ENCODE measurements at regions not wholly inside any gene's neighbourhood (a gene's known extent, or its start where the extent isn't known, plus 50 kb on each side); places are given as distances from the start of the nearest gene placed in this dataset.

- DNase-seq = no peak
Observed at GRCh38 chr5:12277504-12278192, 373.4 kb upstream of the CTNND2 start.

- DNase-seq = no peak
Observed at GRCh38 chr5:12274236-12274635, 370.0 kb upstream of the CTNND2 start.

- no peak for DNase-seq
Observed at GRCh38 chr5:12272389-12272788, 368.1 kb upstream of the CTNND2 start.

GRCh38 chr5:12270914-12271313 is 366.7 kb upstream of the CTNND2 start:
- DNase-seq = no peak

- DNase-seq = no peak
Observed at GRCh38 chr5:12269164-12269563, 364.9 kb upstream of the CTNND2 start.

- no peak for DNase-seq
Observed at GRCh38 chr5:12258549-12258948, 354.3 kb upstream of the CTNND2 start.

- DNase-seq = no peak
Observed at GRCh38 chr5:12250454-12250853, 346.2 kb upstream of the CTNND2 start.

GRCh38 chr5:12248831-12249230 is 344.6 kb upstream of the CTNND2 start:
- no peak for DNase-seq

- no peak for DNase-seq
Observed at GRCh38 chr5:12246036-12246435, 341.8 kb upstream of the CTNND2 start.

GRCh38 chr5:12245429-12245828 is 341.2 kb upstream of the CTNND2 start:
- no peak for DNase-seq

- DNase-seq = no peak
Observed at GRCh38 chr5:12242950-12243888, 339.0 kb upstream of the CTNND2 start.

- no peak for DNase-seq
Observed at GRCh38 chr5:12237837-12238575, 333.8 kb upstream of the CTNND2 start.

- no peak for DNase-seq
Observed at GRCh38 chr5:12230659-12231058, 326.4 kb upstream of the CTNND2 start.

- DNase-seq = no peak
Observed at GRCh38 chr5:12217039-12217438, 312.8 kb upstream of the CTNND2 start.

GRCh38 chr5:12214267-12215015 is 310.2 kb upstream of the CTNND2 start:
- DNase-seq = no peak

GRCh38 chr5:12208366-12209100 is 304.3 kb upstream of the CTNND2 start:
- DNase-seq = no peak

- DNase-seq = no peak
Observed at GRCh38 chr5:12204761-12205160, 300.5 kb upstream of the CTNND2 start.

GRCh38 chr5:12193536-12193935 is 289.3 kb upstream of the CTNND2 start:
- no peak for DNase-seq

- DNase-seq = peak in 1 of 51 donors; percentile 7
Observed at GRCh38 chr5:12183003-12183402, 278.8 kb upstream of the CTNND2 start.

GRCh38 chr5:12177851-12178250 is 273.6 kb upstream of the CTNND2 start:
- DNase-seq = no peak

- DNase-seq = no peak
Observed at GRCh38 chr5:12177225-12177624, 273.0 kb upstream of the CTNND2 start.

All from hypothalamus (tissue), 51 donors.